ENCODE measurements at regions not wholly inside any gene's neighbourhood (a gene's known extent, or its start where the extent isn't known, plus 50 kb on each side); places are given as distances from the start of the nearest gene placed in this dataset.
"Not testable (repeated sequence)": the region's sequence is repeated elsewhere in the genome, so short reads cannot be mapped to it uniquely, and the experiment has no call there.

DNA sequence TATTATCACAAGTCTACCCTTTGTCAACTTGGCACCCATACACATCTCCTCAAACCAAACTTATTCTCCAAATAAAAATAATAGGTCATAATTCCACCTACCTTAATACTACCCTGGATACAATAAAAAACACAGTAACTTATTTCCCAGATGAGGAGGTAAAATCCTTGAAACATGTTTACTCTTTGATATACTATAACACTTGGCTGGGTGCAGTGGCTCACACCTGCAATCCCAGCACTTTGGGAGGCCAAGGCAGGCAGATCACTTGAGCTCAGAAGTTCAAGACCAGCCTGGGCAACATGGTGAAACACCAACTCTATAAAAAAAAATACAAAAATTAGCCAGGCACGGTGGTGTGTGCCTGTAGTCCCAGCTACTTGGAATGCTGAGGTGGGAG, 54.4 kb upstream of the PRSS3 start:
- not testable (repeated sequence) for DNase-seq

GRCh38 chr9:33742051-33742450, 53.3 kb upstream of the PRSS3 start:
- no peak for DNase-seq

DNA sequence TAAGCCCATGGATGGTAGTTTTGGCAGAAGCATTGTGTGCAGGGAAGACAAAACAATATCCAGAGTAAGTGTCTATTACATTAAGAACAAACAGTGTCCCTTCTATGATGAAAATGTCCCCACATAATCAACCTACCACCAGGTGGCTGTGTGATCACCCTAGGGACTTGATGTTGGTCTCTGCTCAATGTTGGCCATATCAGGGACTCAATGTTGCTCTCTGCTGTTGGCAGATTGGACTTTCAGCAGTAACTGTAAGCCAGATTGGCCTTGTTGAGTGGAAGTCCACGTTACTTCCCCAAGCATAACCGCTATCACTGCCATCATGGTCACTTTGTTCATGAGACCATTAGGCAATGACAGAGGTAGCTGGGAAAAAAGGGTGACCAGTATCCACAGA, 52.8 kb upstream of the PRSS3 start:
- DNase-seq: no peak
